Activated B cell treated with CpG ODN at 0.5 μM for 24 hours (primary cell): ENCODE measurements at regions not wholly inside any gene's neighbourhood (a gene's known extent, or its start where the extent isn't known, plus 50 kb on each side); places are given as distances from the start of the nearest gene placed in this dataset.

Experiments
- ATAC-seq: fragments of 200-7000 bp; cut with Tn5 transposase; one replicate; pipeline ENCODE4 v1.10.0; 2021; ENCODE audit warnings: low read depth, mild to moderate bottlenecking, moderate library complexity
- CTCF ChIA-PET: fragments of 350-600 bp; sonication (Branson Sonifier 250); formaldehyde crosslinking; loops from one replicate; lab custom pipeline; 2021; ENCODE audit warnings: antibody characterized with exemption; lab: Charles Lee
- POLR2A ChIA-PET: fragments of 350-600 bp; sonication (Branson Sonifier 250); formaldehyde crosslinking; loops from one replicate; lab custom pipeline; 2021; ENCODE audit warnings: antibody characterized with exemption; lab: Charles Lee
- DNase-seq: peaks from one replicate; pipeline ENCODE4 v3.0.0; 2022
- H3K27ac Mint-ChIP-seq: one replicate; pipeline ENCODE4 v1.8.0; 2020; ENCODE audit warnings: mixed read lengths
- H3K27me3 Mint-ChIP-seq: one replicate; pipeline ENCODE4 v1.8.0; 2021; ENCODE audit warnings: mixed read lengths
- H3K36me3 Mint-ChIP-seq: one replicate; pipeline ENCODE4 v1.8.0; 2021; ENCODE audit warnings: low read depth, mixed read lengths
- H3K4me1 Mint-ChIP-seq: one replicate; pipeline ENCODE4 v1.8.0; 2021; ENCODE audit warnings: mixed read lengths
- H3K4me3 Mint-ChIP-seq: one replicate; pipeline ENCODE4 v1.8.0; 2020; ENCODE audit warnings: mild to moderate bottlenecking, mixed read lengths
- H3K9me3 Mint-ChIP-seq: one replicate; pipeline ENCODE4 v1.8.0; 2020; ENCODE audit warnings: mixed read lengths
- intact Hi-C: fragments of 100-400 bp; cut with micrococcal nuclease; formaldehyde crosslinking; loops from one replicate; pipeline ENCODE4 v1.15.1; 2024
- TF ChIP-seq, protein P1 (sequence below): fragments of 200-600 bp; IDR thresholded peaks from one replicate; pipeline ENCODE4 v1.8.0; 2022; ENCODE audit warnings: antibody characterized with exemption, mild to moderate bottlenecking

GRCh38 chr3:135449046-135449445 is 516.5 kb upstream of the PPP2R3A start:
- intact Hi-C loops: loop anchor here (10.0 kb wide), 1 partner anchor 594 kb away; no protein-coding TSS in a partner anchor

DNA sequence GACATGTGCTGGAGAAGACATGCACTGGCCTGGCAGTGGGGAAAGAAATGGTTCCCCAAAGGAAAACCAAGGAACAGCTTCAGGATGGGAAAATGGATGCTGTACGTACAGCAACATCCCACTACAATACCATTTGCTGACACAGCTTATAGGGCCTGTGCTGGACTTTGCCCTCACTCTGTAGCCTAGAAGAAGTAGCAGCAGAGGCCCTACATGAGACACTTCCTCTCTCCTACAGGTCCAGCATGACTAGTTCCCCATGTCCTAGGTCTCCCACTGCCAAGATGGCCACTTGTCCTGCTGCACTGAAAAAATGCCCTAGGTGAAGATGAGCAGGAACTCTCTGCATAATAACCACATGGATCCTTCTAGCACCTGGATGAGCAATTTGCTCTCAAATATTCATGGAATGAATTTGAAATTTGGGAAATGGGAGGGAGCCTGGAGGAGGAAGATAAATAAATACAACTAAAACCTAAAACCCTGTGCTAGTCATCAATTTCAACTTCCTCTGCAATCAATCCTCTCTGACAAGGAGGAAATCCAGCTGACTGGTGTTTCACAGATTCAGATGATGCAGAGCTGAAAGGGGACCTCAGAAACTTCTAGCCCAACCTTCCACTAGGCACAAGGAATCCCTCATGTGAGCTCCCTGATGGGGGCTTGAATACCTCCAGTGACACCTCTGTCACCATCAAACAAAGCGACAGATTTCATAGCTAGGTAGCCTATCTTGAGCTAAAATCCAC is 514.3 kb upstream of the PPP2R3A start:
- H3K4me1 Mint-ChIP-seq: no peaks in the 10 kb centered on the region
- DNase-seq (no peak), ATAC-seq (no peak)
- TF ChIP-seq, protein P1, sequence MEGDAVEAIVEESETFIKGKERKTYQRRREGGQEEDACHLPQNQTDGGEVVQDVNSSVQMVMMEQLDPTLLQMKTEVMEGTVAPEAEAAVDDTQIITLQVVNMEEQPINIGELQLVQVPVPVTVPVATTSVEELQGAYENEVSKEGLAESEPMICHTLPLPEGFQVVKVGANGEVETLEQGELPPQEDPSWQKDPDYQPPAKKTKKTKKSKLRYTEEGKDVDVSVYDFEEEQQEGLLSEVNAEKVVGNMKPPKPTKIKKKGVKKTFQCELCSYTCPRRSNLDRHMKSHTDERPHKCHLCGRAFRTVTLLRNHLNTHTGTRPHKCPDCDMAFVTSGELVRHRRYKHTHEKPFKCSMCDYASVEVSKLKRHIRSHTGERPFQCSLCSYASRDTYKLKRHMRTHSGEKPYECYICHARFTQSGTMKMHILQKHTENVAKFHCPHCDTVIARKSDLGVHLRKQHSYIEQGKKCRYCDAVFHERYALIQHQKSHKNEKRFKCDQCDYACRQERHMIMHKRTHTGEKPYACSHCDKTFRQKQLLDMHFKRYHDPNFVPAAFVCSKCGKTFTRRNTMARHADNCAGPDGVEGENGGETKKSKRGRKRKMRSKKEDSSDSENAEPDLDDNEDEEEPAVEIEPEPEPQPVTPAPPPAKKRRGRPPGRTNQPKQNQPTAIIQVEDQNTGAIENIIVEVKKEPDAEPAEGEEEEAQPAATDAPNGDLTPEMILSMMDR: no peak
- ChIA-PET POLR2A (no interaction called here), CTCF (no interaction called here)
- H3K36me3 Mint-ChIP-seq: no peaks in the 10 kb centered on the region
- no peak overlapping the region for H3K4me3 Mint-ChIP-seq
- H3K27me3 Mint-ChIP-seq: no peaks in the 10 kb centered on the region
- intact Hi-C loops: no loop called here
- no peaks in the 10 kb centered on the region for H3K9me3 Mint-ChIP-seq
- H3K27ac Mint-ChIP-seq: no peak overlapping the region

More at GRCh38 chr3:135449046-135449445, 516.5 kb upstream of the PPP2R3A start:
- CTCF ChIA-PET: no interaction called here
- H3K27ac Mint-ChIP-seq: no peak overlapping the region
- ATAC-seq (no peak), DNase-seq (no peak)
- TF ChIP-seq, protein P1: no peak
- POLR2A ChIA-PET: no interaction called here
- no peaks in the 10 kb centered on the region for H3K36me3 Mint-ChIP-seq
- no peaks in the 10 kb centered on the region for H3K27me3 Mint-ChIP-seq
- H3K4me1 Mint-ChIP-seq: peaks cover 8% of the 10 kb centered on the region
- H3K9me3 Mint-ChIP-seq: peaks cover 2% of the 10 kb centered on the region
- no peak overlapping the region for H3K4me3 Mint-ChIP-seq

DNA sequence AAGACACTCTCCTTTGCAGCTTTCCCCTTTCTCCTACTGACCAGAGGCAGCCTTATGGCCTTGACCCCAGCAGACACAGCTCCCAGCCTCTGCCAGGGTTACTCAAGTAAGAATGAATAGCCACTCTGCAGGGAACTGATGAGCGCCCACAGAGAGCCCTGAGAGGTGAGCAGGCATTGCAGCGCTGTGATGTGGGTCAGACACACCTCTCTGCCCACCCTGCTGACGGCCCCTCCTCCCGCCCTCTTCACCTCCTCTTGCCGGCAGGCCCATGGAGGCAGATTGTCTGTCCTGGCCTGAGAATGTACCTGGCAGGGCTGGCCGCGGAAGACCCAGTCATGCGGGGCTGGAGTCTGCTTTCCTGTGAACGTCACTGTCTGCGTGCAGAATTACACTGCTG is 512.6 kb upstream of the PPP2R3A start:
- Mint-ChIP-seq H3K9me3 (no peaks in the 10 kb centered on the region), H3K36me3 (no peaks in the 10 kb centered on the region), H3K27me3 (no peaks in the 10 kb centered on the region), H3K4me1 (no peaks in the 10 kb centered on the region), H3K27ac (no peak overlapping the region), H3K4me3 (no peak overlapping the region)
- no peak for DNase-seq
- intact Hi-C loops: no loop called here
- TF ChIP-seq, protein P1: no peak
- CTCF ChIA-PET: no interaction called here
- no peak for ATAC-seq
- POLR2A ChIA-PET: no interaction called here

- H3K9me3 Mint-ChIP-seq: no peaks in the 10 kb centered on the region
- ATAC-seq (no peak), DNase-seq (no peak)
- POLR2A ChIA-PET: no interaction called here
- no peak overlapping the region for H3K4me3 Mint-ChIP-seq
- CTCF ChIA-PET: no interaction called here
- TF ChIP-seq, protein P1: no peak
- H3K36me3 Mint-ChIP-seq: no peaks in the 10 kb centered on the region
- H3K4me1 Mint-ChIP-seq: no peaks in the 10 kb centered on the region
- H3K27ac Mint-ChIP-seq: no peak overlapping the region
- intact Hi-C loops: no loop called here
- H3K27me3 Mint-ChIP-seq: no peaks in the 10 kb centered on the region
Observed at GRCh38 chr3:135453326-135453725, 512.2 kb upstream of the PPP2R3A start.

DNA sequence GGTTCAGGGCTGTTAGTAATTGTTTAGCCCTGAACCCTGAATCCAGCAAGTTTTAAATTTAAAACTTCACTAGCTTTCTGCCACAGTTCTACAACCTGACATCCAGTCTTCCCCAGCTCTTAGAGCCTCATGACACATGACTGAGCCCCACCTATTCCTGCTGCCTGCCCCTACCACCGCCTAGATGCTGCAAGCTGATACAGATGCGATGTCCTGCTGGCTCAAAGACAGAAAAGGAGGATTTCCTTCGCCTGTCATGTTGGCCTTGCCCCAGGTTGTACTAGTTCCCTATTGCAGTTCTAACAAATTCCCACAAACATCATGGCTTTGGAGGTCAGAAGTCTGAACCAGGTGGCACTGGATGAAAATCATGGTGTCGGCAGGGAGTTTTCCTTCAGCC is 510.6 kb upstream of the PPP2R3A start:
- Mint-ChIP-seq H3K27me3 (no peaks in the 10 kb centered on the region), H3K4me1 (peaks cover 4% of the 10 kb centered on the region), H3K9me3 (no peaks in the 10 kb centered on the region), H3K27ac (no peak overlapping the region), H3K36me3 (no peaks in the 10 kb centered on the region), H3K4me3 (no peak overlapping the region)
- TF ChIP-seq, protein P1: no peak
- ChIA-PET POLR2A (no interaction called here), CTCF (no interaction called here)
- intact Hi-C loops: no loop called here
- no peak for ATAC-seq
- no peak for DNase-seq
